NCI-H2171 treated with DMSO at 0.1 percent for 48 hours (cell line): ENCODE measurements at regions not wholly inside any gene's neighbourhood (a gene's known extent, or its start where the extent isn't known, plus 50 kb on each side); places are given as distances from the start of the nearest gene placed in this dataset.

Experiments
- DNase-seq: peaks from one replicate; lab custom pipeline; 2025; lab: John Stamatoyannopoulos, UW

GRCh38 chr13:29999492-30000369 is 149.3 kb upstream of the UBL3 start:
- no peak for DNase-seq

DNA sequence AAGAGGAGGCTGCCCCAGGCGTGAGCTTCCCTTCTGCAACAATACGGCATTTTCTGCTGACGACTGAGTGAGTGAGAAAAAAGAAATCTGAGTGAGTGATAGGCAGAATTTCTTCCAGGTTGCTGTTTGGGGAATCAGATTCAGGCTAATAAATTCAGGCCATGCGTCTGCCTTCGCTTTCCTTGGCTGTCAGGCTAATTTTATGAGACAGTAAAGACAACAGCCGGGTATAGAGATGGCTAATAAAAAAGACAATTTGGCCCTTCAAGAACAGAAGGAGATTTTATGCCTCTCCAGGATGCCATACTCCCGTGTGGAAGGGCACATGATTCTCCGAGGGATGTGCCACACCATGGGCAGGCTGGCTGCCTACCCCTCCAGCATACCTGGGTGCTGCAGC is 145.9 kb upstream of the UBL3 start:
- DNase-seq: no peak

GRCh38 chr13:29994911-29995595 is 144.6 kb upstream of the UBL3 start:
- DNase-seq: no peak

GRCh38 chr13:29993716-29994488 is 143.5 kb upstream of the UBL3 start:
- no peak for DNase-seq

- DNase-seq: no peak
Measured at GRCh38 chr13:29993196-29993595, 142.8 kb upstream of the UBL3 start.

DNA sequence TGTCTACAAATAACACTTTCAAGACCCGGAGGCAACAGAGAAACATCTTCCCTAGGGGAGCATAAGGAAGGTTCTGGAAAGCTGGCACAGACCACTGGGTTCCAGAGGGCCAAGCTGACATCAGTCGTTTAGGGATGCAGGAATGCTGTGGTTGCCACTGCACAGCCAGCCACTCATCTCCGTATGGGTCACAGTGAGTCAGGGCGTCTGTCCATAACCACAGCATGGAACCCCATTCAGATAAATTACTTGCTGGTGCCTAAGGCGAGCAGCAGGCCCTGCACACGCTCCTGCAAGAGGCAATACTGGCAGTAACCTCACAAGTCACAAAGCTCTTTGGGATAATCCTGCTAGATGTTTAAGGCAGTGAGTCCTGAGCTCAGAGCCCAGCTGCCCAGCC is 140.9 kb upstream of the UBL3 start:
- DNase-seq: no peak

- no peak for DNase-seq
Measured at GRCh38 chr13:29987340-29987739, 136.9 kb upstream of the UBL3 start.

- DNase-seq: no peak
Measured at GRCh38 chr13:29980339-29980738, 129.9 kb upstream of the UBL3 start.

DNA sequence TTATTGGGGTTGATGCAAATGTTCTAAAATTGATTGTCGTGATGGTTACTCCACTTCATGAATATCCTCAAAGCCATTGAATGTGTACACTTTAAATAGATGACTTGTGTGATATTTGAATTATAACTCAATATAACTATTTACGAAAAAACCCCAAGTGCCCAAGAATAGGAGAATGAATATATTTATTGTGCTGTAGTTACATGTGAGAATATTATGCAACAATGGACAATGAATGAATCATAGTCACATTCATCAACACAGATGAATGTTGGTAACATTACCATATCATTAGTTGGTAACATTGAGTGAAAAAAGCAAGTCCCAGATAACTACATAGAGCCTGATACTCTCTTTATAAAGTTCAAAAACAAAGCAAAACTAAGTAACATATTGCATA is 127.8 kb upstream of the UBL3 start:
- DNase-seq: no peak

DNA sequence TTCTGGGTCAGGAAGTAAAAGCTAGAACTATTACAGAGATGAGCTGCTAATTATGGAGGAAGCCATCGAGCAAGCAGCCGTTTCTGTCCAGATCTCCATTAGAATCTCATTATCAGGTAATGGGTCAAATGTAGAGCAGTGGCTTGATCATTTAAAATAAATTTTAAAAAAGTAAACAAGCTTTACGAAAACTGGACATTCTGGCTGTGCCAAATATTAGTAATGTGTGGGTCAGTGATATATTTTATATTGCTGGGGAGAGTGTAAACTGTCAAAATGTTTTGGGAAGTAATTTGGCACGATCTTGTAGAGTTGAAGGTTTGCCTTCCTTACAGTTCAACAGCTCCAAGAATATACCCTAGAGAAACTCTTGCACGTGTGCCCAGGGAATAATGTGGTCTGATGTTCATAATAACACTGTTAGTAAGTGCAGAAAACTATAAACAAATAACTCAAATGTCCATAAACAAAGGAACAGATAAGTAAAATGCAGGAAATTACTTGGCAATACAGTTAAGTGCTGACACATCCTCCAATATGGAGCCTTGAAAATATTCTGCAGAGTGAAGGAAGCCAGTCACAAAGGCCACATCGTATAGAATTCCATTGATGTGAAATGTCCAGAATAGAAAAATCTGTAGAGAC is 127.2 kb upstream of the UBL3 start:
- no peak for DNase-seq

DNA sequence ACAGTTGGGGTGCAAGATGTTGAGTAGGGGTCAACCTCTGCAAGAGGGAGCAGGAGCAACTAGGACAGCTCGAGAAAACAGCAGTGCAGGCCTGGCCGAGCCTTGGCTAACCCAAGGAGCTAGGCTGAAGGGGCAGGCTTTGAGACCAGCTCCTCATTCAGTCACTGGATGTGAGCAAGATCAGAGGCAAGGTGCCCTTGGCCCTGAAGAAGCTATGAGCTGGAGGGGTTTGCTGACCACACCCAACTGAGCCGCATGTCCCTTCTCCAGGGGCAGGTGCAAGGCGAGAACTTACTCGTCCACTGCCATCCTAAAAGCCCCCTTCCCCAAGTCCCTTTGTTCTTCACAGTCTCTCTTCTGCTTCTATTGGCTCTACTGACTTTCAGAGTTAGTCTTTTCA is 126.1 kb upstream of the UBL3 start:
- no peak for DNase-seq

- no peak for DNase-seq
Measured at GRCh38 chr13:29975283-29975682, 124.9 kb upstream of the UBL3 start.

GRCh38 chr13:29969286-29969685 is 118.9 kb upstream of the UBL3 start:
- no peak for DNase-seq

DNA sequence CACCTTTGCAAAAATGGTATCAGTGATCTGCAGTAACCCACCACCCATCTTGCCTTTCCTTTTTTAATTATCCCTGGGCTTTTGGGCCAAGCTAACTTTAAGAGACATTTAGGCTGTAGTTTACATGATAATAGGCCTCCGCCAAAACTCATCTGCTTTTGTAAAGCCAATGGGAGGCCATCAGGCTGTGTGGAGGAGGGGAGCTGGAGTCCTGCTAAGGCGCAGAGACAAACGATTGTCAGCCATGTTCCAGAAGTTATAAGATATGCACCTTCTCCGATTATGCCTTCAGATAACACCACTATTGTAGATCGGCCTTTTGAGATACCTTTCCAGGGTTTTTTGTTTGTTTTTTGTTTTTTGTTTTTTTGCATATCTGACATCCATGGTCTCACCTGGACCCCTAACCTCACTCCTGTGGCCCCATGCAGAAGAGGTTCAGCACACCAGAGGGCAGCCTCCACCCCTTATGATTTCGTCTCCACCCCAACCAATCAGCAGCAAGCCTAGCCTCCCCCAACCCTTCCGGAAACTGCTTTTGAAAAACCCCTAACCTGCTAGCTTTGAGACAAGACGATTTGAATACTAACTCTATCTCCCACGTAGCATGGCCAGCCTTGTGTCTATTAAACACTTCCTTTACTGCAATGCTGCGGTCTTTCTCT is 113.9 kb upstream of the UBL3 start:
- DNase-seq: no peak

DNA sequence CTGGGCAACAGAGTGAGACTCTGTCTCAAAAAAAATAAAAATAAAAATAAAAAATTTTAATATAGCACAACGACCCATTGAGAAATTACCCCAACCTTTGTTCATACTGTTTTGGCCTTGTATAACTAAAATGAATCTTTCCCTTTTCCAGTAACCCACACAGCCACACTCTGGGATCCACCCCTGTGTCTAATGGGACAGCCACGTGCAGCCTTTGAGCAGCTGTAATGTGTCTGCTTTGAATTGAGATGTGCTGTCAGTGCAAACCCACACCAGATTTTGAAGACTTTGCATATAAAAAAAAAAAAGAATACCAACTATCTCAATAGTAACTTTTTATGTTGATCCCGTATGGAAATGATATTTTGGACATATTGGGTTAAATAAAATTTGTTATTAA is 112.7 kb upstream of the UBL3 start:
- no peak for DNase-seq

GRCh38 chr13:29961036-29961670 is 110.7 kb upstream of the UBL3 start:
- no peak for DNase-seq

- DNase-seq: no peak
Measured at GRCh38 chr13:29959603-29960002, 109.2 kb upstream of the UBL3 start.

DNA sequence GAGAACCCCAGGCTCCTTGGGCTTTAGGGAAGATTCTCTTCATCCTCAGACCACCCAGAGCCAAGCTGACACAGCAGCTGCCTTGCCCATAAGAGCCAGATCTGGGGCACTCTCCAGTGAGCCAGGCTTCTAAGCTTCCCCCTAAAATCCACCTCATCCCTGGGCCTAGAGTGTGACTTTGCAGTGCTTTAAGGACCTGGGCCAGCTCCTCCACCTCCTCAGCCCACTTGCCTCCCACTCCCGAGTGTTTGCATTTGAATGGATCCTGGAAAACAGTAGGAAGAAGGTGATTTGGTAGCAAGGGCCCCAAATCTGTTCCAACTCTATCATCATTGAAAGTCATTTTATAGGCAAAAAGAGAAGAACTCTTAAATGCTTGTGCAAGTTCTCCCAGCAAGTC is 108.7 kb upstream of the UBL3 start:
- DNase-seq: no peak

GRCh38 chr13:29958476-29958875 is 108.1 kb upstream of the UBL3 start:
- DNase-seq: no peak

GRCh38 chr13:29957320-29957719 is 106.9 kb upstream of the UBL3 start:
- no peak for DNase-seq

- DNase-seq: peak; percentile 68
Measured at GRCh38 chr13:29956853-29957252, 106.4 kb upstream of the UBL3 start.
